GM21526 (cell line): ENCODE measurements at regions not wholly inside any gene's neighbourhood (a gene's known extent, or its start where the extent isn't known, plus 50 kb on each side); places are given as distances from the start of the nearest gene placed in this dataset.
A peak's percentile ranks its signal among the peaks of the same experiment; 100 is the strongest.
"Not testable (repeated sequence)": the region's sequence is repeated elsewhere in the genome, so short reads cannot be mapped to it uniquely, and the experiment has no call there.

Experiments used
- ATAC-seq: cut with Tn5 transposase; IDR thresholded peaks from one replicate; pipeline ENCODE4 v1.9.1; 2021; ENCODE audit warnings: moderate library complexity; ENCODE audit not compliant: unreplicated experiment, low FRiP score

DNA sequence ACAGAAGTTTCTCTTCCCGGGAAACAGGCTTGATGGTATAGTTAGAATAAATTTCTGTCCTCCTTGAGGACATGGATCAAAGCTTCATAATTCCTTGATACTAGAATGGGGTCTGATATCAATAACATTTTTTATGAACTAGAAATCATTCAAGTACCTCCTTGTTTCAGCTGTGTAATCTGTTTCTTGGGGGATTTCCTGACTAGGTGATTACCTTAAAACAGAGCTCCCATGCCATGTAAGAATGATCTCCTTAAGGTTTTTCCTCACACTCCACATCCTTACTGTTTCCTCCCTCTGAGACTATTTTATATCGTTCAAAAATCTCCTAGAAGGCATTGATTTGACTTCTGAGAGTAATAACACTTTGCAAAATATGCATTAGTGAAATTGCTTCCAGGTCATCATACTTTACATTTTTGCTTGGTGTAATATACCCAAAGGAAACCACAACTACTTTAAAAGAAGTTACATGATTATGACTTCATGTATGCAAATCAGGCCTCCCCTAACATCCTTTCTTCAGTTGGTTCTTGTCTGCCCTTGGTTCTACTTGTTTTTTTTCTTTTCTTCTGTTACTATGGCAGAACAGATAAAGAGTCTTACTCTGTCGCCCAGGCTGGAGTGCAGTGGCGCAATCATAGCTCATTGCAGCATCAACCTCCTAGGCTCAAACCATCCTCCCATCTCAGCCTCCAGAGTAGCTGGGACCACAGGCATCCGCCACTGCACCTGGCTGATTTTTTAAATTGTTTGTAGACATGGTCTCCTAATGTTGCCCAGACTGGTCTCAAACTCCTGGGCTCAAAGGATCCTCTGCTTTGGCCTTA, 388.8 kb downstream of the ZFHX3 start:
- ATAC-seq = no peak

DNA sequence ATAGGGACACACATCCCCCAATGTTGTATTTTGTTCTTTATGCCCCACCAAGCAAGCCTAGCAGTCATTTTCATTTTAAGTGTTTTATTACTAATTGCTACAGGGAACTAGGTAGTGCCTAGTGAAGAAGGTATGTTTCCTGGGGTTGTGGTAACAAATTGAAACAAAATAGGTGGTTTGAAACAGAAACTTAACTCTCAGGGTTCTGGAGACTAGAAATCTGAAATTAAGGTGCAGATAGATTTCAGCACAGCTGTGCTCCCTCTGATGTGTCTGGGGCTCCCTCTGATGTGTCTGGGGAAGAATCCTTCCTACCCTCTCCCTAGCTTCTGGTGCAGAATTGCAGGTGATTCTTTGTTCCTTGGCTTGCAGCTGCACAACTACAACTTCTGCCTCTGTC, 390.1 kb downstream of the ZFHX3 start:
- ATAC-seq = peak; percentile 88

DNA sequence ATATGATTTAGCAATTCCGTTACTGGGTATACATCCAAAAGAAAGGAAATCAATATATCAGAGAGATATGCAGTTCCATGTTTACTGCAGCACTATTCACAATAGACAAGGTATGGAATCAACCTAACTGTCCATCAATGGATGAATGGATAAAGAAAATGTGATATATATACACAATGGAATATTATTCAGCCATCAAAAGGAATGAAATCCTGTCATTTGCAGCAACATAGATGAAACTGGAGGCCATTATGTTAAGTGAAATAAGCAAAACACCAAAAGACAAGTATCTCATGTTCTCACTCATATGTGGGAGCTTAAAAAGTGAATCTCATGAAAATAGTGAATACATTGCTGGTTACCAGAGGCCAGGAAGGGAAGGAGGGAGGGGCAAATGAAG, 390.8 kb downstream of the ZFHX3 start:
- ATAC-seq = no peak

DNA sequence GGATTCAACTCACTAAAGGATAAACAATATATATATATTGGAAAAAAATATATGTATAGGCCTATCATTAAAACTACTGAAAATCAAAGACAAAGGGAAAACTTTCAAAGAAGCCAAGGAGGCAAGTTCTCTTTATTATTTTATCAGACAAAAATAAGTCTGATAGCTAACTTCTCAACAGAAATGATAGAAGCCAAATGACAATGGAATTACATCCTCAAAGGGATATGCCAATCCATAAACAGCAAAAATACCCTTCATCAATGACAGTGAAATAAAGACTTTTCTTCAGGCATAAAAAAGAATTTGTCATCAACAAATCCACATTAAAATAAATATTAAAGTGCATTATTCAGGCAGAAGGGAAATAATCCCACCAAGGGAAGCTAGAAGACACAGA, 393.4 kb downstream of the ZFHX3 start:
- ATAC-seq = no peak

DNA sequence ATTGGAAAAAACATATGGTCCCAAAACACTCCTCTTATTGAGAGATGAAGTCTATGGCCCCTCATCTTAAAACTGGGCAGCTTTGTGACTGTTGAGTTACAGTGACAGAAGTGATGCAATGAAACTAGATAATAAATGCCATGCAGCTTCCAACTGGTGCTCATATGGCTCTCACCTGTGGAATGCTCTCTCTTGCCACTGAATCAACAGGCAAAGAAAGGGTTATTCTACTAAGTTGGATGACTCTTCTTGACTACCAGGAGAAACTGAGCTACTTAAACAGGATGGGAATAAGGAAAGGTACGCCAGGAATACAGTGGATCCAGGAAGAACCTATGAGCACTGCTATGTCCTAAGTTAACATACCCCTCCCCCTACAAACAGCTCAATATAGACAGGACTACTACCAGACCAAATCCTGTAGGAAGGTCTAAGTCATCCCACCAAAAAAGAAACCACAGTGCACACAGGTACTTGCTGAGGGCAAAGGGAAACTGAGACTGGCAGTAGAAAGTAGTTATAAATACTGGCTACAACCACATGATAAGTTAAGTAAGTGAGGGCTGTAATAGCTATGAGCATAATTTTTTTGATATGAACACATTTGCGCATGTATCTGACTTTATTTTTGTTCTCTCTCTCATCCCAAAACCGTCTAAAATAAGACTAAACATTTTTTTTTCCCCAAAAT, 398.5 kb downstream of the ZFHX3 start:
- no peak for ATAC-seq

DNA sequence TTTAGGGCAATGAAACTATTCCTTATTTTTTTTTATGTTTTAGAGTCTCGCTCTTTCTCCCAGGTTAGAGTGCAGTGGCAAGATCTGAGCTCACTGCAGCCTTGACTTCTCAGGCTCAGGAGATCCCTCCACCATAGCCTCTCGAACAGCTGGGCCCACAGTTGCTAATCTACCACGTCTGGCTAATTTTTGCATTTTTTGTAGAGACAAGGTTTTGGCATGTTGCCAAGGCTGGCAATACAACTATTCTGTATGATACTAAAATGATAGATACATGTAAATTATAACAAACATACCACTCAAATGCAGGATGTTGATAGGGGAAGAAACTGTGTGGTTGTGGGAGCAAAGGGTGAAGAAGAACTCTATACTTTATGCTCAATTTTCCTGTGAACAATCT, 401.3 kb downstream of the ZFHX3 start:
- no peak for ATAC-seq

DNA sequence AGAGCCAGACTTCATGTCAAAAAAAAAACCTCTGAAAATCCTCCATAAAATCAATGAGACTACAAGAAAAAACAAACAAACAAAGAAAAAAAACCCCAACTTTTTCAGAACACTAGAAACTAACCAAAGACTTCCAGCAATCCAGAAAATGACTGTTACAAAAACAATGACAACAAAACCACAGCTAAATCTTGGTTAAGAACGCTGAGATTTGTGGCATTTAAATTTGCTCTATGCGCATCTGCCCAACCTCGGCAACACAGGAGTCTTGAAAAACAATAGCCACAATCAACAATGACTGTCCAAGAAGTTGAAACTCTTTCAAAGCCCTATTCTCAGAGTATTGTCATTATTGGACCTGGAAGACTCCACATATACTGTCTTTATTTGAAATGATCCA, 402.4 kb downstream of the ZFHX3 start:
- ATAC-seq = no peak

DNA sequence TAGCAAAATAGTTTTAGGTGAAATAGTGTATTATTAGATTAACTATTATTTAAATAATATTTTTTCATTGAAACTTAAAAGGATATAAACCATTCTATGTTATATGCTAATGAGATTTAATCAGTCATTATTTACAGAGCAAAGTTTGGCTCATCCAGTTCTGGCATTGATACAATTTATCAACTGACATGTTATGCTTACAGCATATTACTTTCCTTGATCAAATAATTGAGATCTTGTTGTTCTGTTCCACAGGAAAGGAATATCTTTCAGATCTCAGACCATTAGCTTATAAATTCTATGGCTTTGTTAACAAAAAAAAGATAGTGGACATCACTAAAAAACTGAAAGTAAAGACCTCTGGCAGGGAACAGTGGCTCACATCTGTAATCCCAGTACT, 403.0 kb downstream of the ZFHX3 start:
- ATAC-seq = no peak

DNA sequence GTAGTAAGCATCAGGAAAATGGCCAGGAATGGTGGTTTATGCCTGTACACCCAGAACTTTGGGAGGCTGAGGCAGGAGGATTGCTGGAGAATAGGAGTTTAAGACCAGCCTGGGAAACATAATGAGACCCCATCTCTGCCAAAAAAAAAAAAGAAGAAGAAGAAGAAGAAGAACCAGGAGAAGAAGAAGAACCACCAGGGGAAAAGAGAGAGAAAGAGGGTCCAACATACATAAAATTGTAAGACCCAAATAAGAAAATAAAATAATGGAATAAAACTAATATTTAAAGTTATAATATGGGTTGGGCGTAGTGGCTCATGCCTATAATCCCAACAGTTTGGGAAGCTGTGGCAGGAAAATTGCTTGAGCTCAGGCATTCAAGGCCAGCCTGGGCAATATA, 408.4 kb downstream of the ZFHX3 start:
- ATAC-seq = no peak

DNA sequence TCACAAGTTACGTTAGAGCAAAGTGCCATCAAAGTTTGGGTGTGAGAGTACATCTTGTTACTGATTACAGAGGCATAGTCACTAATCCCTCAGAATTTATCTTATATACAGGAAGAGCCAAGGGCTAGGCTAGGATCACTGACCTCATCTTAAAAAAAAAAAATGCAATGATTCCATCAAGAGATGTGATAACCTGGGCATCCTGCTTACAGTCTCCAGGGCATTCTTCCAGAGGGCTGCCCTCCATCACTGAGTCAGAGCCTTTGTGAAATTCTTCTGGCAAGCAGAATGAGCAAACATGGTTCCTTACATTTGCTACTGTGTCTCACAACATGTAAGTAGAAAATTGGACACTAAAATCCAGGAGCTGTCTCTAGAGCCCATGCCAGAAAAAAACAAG, 410.6 kb downstream of the ZFHX3 start:
- no peak for ATAC-seq

DNA sequence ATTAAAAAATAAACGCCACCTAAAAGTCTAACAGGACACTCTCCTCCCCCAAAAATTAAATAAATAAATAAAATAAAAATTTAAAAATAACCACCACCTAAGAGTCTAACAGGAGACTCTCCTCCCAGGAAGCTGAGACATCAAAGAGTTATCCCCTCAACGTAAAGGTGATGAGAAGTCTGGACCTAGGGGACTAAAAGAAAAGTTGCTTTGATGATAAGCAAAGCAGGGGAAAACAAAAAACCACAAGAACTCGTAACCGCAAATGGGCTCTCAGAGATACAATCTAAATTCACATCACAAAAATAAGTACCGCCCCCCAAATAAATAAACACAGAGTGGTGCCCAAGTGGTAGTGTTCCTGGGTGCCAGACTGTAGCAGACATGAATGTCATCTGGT, 412.2 kb downstream of the ZFHX3 start:
- no peak for ATAC-seq

DNA sequence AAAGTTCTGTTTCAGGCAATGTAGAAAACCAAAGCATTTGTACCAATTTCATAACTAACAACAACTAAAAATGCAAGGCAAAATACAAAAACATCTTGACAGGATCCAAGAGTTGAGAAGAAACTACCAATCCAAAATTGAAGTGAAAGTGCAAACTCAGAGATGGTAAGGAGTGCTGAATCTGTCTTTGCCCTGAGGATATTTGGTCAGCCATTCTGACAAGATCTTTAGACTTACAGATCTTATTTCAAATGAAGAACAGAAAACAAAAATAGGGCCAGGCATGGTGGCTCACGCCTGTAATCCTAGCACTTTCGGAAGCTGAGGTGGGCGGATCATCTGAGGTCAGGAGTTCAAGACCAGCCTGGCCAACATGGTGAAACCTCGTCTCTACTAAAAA, 412.8 kb downstream of the ZFHX3 start:
- ATAC-seq = no peak

DNA sequence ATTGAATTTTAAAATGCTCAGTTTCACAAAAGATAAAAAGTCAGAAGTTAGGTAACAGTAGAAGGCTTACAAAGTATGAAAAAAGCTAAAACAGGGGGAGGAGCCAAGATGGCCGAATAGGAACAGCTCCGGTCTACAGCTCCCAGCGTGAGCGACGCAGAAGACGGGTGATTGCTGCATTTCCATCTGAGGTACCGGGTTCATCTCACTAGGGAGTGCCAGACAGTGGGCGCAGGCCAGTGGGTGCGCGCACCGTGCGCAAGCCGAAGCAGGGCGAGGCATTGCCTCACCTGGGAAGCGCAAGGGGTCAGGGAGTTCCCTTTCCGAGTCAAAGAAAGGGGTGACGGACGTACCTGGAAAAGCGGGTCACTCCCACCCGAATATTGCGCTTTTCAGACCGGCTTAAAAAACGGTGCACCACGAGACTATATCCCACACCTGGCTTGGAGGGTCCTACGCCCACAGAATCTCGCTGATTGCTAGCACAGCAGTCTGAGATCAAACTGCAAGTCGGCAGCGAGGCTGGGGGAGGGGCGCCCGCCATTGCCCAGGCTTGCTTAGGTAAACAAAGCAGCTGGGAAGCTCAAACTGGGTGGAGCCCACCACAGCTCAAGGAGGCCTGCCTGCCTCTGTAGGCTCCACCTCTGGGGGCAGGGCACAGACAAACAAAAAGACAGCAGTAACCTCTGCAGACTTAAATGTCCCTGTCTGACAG, 420.6 kb downstream of the ZFHX3 start:
- not testable (repeated sequence) for ATAC-seq

DNA sequence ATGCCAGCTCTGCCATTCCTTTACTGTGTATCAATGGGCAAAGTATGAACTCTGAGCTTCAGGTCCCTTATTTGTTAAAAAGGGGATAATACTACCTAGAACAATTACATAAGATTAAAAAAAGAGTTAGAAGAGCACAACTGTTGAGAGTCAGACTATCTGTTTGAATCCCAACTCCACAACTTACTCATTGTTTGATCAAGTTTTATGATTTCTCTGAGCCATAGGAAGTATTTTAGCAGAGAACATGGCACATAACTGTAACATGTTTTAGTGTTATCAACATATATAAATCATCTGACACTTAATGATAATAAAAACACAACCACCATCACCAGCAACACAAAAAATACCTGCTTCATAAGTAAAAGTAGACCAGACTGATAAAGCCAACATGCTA, 421.3 kb downstream of the ZFHX3 start:
- no peak for ATAC-seq

DNA sequence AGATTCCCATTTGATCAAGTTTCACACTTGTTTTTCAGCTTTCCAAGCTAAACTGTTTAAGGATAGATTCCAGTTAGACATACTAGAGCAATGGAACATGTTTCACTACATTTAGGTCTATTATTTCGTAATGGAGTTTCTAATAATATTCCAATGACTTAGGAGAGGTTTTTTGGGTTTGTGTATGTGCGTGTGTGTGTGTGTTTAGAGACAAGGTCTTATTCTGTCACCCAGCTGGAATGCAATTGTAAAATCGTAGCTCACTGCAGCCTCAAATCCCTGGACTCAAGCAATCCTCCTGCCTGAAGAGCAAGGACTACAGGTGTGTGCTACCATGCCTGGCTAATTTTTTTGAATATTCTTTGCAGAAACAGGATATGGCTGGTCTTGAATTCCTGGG, 426.3 kb downstream of the ZFHX3 start:
- no peak for ATAC-seq

DNA sequence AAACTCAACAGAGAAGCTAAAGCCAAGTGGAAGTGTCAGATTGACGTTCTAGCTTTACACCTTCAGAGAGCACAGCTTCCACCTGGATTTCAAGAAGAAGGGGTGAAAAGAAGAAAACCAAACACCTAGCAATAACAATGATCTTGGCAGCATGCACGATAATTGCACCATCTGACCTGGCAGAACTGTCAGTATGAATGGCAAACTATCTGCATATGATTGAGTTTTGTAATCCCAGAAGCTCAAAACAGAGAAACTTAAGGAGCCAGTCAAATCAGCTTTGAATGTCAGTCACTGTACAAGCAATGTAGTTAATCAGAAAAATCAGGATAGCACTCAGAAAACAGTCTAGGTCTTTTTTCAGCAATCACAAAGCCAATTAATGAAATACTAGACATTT, 427.1 kb downstream of the ZFHX3 start:
- ATAC-seq = no peak

DNA sequence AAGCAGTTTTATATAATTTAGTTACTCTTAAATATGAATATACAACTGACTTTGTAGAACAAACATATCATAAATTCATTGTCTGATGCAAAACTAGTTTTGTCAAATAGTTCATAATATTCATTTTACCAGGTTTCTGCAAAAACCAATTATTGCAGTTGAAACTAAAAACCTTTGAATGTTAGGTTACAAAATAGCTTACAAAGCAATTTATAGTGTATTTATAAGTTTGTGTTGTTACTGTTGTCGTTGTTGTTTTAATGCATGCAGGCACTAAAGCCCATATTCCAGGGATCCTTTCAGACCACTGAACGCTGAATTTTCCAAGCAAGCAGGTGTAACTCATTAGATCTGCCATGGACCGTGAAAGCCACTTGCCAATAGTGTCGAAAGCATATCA, 427.6 kb downstream of the ZFHX3 start:
- no peak for ATAC-seq

DNA sequence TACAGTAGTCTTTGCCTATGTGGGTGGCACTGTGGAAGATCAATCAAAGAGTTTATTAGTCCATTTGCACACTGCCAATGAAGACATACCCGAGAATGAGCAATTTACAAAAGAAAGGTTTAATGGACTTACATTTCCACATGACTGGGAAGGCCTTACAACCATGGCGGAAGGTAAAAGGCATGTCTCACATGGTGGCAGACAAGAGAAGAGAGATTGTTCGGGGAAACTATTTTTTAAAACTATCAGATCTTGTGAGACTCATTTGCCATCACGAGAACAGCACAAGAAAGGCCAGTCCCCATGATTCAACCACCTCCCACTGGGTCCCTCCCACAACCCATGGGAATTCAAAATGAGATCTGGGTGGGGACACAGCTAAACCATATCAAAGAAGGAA, 432.1 kb downstream of the ZFHX3 start:
- no peak for ATAC-seq

DNA sequence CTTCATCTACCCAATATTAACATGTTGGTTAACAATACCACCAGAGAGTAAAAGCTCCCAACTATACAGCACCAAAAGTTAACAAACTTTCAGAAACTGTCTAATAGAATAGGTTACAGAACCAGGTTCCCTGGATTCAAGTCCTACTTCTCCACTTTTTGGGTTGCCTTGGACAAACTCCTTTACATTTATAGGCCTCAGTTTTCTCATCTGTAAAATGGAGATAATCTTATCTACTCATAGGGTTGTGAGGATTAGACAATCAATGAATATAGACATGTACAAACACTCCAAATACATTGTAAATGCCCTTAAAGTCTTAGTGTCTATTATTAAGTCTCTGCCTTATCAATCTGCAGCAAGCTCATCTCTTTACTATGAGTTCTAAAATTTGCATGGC, 435.2 kb downstream of the ZFHX3 start:
- no peak for ATAC-seq

DNA sequence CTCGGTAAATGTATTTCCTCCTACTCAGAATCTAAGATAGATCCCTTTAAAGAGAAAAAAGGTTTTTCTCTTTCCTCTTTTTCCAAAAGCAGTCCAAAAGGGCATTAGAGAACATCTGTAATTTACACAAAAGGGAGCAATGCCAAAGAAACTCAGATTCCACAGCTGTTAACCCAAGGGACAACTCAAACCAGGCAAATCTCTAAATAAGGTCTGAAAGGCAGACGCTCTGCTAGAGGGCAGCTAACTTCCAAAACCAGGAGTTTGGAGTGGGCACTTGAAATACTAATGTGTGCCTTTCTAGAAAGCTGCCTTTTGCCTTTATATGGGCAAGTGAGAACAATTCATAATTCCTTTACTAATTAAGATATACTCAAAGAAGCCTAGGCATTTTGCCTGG, 435.7 kb downstream of the ZFHX3 start:
- no peak for ATAC-seq

DNA sequence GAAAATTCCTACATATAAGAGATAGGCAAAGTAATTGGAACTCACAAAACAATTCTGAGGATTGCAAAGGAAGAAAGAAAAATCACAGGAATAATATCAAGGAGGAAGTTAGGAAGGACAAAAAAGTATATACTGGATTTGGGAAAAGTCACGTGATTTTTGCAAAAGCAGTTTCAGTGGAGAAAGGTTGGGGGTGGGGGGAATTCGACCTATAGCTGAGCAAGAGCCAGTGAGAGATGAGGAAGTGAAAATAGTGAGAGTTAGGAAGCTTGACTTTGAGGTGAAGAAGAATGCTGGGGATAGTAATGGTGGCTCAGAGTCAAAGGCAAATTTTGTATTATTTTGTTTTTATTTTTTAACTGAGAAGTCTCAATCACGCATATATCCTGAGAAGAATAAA, 438.0 kb upstream of the PMFBP1 start:
- no peak for ATAC-seq

DNA sequence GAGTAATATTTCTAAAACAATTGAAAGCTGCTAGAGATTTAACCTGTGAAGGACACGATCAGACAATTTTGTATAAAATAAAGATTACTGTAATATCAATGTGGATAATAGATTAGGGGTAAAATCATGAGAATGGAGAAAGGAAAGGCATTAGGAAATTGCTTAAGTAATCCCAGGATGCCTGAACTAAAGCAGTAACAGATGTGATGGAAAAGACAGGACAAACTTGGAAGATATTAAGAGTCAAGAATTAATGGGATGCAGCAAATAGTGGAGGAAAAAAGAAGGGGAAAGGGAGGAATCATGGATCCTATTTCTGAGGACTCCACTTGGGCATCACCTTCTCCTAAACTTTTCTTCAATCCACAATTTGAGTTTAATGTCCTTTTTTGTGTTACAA, 437.1 kb upstream of the PMFBP1 start:
- no peak for ATAC-seq
